SK-N-SH treated with all-trans-retinoic acid at 6 μM for 48 hours (cell line): ENCODE measurements at regions not wholly inside any gene's neighbourhood (a gene's known extent, or its start where the extent isn't known, plus 50 kb on each side); places are given as distances from the start of the nearest gene placed in this dataset.

Experiments used
- ARNTL ChIP-seq: fragments of 450-650 bp; formaldehyde crosslinking; IDR thresholded peaks from 2 replicates; pipeline ENCODE4 v1.5.0; 2020; ENCODE audit warnings: low read depth, mild to moderate bottlenecking, moderate library complexity, borderline replicate concordance
- BACH2 ChIP-seq: fragments of 250-450 bp; sonication (Bioruptor Pico); IDR thresholded peaks from 2 replicates; pipeline ENCODE4 v1.9.0; 2021; ENCODE audit warnings: mild to moderate bottlenecking, borderline replicate concordance
- CSDC2 ChIP-seq: fragments of 250-450 bp; sonication (Bioruptor Pico); IDR thresholded peaks from 2 replicates; pipeline ENCODE4 v1.5.0; 2020; ENCODE audit warnings: mild to moderate bottlenecking, moderate library complexity
- ESRRG ChIP-seq: fragments of 250-450 bp; sonication (Bioruptor Pico); IDR thresholded peaks from 2 replicates; pipeline ENCODE4 v1.6.1; 2021; ENCODE audit warnings: mild to moderate bottlenecking
- GLIS3 ChIP-seq: fragments of 250-450 bp; sonication (Bioruptor Pico); IDR thresholded peaks from 2 replicates; pipeline ENCODE4 v1.5.0; 2020; ENCODE audit warnings: mild to moderate bottlenecking, moderate library complexity
- PPARA ChIP-seq: fragments of 250-450 bp; sonication (Bioruptor Pico); IDR thresholded peaks from 2 replicates; pipeline ENCODE4 v1.5.0; 2020; ENCODE audit warnings: mild to moderate bottlenecking, borderline replicate concordance
- TCF4 ChIP-seq: fragments of 250-450 bp; sonication (Bioruptor Pico); IDR thresholded peaks from 2 replicates; pipeline ENCODE4 v1.8.0; 2021; ENCODE audit warnings: mild to moderate bottlenecking, moderate library complexity, borderline replicate concordance
- ZFP3 ChIP-seq: fragments of 250-450 bp; sonication (Bioruptor Pico); IDR thresholded peaks from 2 replicates; pipeline ENCODE4 v1.5.0; 2020; ENCODE audit warnings: mild to moderate bottlenecking, moderate library complexity
- ZFP30 ChIP-seq: fragments of 450-650 bp; formaldehyde crosslinking; IDR thresholded peaks from 2 replicates; pipeline ENCODE4 v1.5.0; 2022; ENCODE audit warnings: mild to moderate bottlenecking, moderate library complexity
- ZNF8 ChIP-seq: fragments of 450-650 bp; formaldehyde crosslinking; IDR thresholded peaks from 2 replicates; pipeline ENCODE4 v1.5.0; 2020; ENCODE audit warnings: mild to moderate bottlenecking, moderate library complexity
- TF ChIP-seq, protein P1 (sequence below): fragments of 250-450 bp; sonication (Bioruptor Pico); IDR thresholded peaks from 2 replicates; pipeline ENCODE4 v1.8.0; 2020; ENCODE audit warnings: mild to moderate bottlenecking, moderate library complexity, borderline replicate concordance
- TF ChIP-seq, protein P2 (sequence below): fragments of 250-450 bp; sonication (Bioruptor Pico); IDR thresholded peaks from 2 replicates; pipeline ENCODE4 v1.5.0; 2020; ENCODE audit warnings: mild to moderate bottlenecking, moderate library complexity
- TF ChIP-seq, protein P3 (sequence below): fragments of 250-450 bp; sonication (Bioruptor Pico); IDR thresholded peaks from 2 replicates; pipeline ENCODE4 v1.8.0; 2021; ENCODE audit warnings: low read depth, mild to moderate bottlenecking, moderate library complexity, borderline replicate concordance

DNA sequence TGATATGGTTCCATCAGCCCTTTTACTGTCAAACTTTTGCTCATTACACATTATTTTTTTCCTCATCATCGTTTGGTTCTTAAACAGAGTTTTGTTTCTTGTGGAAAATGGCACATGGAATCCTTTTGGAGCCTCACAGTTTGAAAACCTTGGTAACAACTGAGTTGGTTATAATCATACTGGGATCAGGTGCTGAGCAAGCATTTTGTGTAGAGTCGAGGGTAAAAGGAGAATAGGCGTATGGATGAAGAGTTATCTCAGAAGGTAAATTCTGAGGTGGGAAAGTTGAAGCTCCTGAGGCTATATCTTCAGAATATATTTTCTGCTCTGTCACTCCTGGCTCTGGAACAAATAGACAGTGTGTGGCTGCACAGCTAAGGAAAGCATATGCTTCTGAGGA lies 274.0 kb upstream of the DSEL start:
- TF ChIP-seq, protein P1, sequence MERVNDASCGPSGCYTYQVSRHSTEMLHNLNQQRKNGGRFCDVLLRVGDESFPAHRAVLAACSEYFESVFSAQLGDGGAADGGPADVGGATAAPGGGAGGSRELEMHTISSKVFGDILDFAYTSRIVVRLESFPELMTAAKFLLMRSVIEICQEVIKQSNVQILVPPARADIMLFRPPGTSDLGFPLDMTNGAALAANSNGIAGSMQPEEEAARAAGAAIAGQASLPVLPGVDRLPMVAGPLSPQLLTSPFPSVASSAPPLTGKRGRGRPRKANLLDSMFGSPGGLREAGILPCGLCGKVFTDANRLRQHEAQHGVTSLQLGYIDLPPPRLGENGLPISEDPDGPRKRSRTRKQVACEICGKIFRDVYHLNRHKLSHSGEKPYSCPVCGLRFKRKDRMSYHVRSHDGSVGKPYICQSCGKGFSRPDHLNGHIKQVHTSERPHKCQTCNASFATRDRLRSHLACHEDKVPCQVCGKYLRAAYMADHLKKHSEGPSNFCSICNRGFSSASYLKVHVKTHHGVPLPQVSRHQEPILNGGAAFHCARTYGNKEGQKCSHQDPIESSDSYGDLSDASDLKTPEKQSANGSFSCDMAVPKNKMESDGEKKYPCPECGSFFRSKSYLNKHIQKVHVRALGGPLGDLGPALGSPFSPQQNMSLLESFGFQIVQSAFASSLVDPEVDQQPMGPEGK (CRISPR knock-in tag) = no peak
- TF ChIP-seq, protein P2, sequence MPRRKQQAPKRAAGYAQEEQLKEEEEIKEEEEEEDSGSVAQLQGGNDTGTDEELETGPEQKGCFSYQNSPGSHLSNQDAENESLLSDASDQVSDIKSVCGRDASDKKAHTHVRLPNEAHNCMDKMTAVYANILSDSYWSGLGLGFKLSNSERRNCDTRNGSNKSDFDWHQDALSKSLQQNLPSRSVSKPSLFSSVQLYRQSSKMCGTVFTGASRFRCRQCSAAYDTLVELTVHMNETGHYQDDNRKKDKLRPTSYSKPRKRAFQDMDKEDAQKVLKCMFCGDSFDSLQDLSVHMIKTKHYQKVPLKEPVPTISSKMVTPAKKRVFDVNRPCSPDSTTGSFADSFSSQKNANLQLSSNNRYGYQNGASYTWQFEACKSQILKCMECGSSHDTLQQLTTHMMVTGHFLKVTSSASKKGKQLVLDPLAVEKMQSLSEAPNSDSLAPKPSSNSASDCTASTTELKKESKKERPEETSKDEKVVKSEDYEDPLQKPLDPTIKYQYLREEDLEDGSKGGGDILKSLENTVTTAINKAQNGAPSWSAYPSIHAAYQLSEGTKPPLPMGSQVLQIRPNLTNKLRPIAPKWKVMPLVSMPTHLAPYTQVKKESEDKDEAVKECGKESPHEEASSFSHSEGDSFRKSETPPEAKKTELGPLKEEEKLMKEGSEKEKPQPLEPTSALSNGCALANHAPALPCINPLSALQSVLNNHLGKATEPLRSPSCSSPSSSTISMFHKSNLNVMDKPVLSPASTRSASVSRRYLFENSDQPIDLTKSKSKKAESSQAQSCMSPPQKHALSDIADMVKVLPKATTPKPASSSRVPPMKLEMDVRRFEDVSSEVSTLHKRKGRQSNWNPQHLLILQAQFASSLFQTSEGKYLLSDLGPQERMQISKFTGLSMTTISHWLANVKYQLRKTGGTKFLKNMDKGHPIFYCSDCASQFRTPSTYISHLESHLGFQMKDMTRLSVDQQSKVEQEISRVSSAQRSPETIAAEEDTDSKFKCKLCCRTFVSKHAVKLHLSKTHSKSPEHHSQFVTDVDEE (CRISPR knock-in tag) = no peak
- TF ChIP-seq PPARA (CRISPR knock-in tag) (no peak), ARNTL (CRISPR knock-in tag) (no peak), ESRRG (CRISPR knock-in tag) (no peak), TCF4 (CRISPR knock-in tag) (no peak), ZFP30 (no peak), GLIS3 (CRISPR knock-in tag) (no peak), ZNF8 (CRISPR knock-in tag) (no peak), BACH2 (no peak), CSDC2 (CRISPR knock-in tag) (no peak), ZFP3 (CRISPR knock-in tag) (no peak)
- TF ChIP-seq, protein P3, sequence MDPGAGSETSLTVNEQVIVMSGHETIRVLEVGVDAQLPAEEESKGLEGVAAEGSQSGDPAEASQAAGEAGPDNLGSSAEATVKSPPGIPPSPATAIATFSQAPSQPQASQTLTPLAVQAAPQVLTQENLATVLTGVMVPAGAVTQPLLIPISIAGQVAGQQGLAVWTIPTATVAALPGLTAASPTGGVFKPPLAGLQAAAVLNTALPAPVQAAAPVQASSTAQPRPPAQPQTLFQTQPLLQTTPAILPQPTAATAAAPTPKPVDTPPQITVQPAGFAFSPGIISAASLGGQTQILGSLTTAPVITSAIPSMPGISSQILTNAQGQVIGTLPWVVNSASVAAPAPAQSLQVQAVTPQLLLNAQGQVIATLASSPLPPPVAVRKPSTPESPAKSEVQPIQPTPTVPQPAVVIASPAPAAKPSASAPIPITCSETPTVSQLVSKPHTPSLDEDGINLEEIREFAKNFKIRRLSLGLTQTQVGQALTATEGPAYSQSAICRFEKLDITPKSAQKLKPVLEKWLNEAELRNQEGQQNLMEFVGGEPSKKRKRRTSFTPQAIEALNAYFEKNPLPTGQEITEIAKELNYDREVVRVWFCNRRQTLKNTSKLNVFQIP (CRISPR knock-in tag) = no peak
